GM19397 (cell line): ENCODE measurements at regions not wholly inside any gene's neighbourhood (a gene's known extent, or its start where the extent isn't known, plus 50 kb on each side); places are given as distances from the start of the nearest gene placed in this dataset.

Source experiments
- ATAC-seq: cut with Tn5 transposase; IDR thresholded peaks from one replicate; pipeline ENCODE4 v1.9.1; 2021; ENCODE audit warnings: mild to moderate bottlenecking, moderate library complexity; ENCODE audit not compliant: unreplicated experiment

DNA sequence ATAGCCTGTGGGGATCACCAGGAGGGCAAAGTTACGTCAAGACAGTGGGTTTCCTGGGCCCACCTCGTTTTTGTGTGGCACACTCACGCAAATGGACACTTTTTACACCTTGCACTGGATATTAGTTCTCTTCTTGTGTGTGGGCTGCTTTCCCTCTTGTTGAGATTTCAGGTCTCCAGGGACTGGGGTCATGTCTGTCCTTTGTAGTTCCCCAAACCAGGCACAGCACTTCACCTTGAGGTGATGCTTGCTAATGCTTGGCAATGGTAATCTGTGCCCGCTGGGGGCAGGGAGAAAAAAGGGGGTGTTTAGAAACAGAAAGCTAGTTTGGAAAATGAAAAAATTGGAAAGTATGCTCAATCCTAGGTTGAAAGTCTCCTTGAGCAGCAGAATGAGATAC lies 195.3 kb downstream of the PTEN start:
- no peak for ATAC-seq

DNA sequence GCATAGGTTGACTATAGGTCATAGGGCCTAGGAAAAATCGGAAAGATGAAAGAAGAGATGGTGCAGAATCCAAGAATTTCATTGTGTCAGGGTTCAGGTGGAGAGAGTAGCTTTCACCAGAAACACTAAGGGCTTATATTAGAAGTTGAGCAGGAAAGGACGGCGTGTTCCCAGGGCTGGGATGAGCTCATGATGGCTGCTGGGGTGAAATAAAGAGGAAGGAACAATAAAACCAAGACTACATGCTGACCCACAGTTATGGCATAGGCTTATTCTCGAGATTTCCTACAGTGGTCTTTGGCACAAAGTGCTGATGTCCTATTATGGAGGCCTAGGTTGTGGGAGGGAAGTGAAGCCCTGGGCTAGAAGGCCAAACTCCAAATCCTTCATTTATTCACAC lies 195.8 kb downstream of the PTEN start:
- no peak for ATAC-seq

DNA sequence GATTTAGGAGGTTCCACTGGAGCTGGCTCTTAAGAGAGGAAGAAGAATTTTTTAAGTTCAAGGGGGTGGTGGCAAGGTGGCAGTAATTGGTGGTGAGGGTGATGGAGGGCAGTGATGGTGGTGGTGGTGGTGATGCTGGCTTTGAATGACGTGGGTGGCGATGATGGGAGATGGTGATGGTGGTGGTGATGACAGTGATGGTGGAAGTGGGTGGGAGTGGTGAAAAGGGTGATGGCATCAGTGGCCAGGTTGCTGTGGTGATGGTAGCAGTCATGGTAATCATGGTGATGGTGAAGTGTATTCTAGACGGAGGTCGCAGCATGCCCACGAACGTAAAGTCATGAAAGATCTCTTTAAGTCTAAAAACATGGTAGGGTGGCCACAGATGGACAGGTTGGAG lies 197.3 kb downstream of the PTEN start:
- no peak for ATAC-seq

DNA sequence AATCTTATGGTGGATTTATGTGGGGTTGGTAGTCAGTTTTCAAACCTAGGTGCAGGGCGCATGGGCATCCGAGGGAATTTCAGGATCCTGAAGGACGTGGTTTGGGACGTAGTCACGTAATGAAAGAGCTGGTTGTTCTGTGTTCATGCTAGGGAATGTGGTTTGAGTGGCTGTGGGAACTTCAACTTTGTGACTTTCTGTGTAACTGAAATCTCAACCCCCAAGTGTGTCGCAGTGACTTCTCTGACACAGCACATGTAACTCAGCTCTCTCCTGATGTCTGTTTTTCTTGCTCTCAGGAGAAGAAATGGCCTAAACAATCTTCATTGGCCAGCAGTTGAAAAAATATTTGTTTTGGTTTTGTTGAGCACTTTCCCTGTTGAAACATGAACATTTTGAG lies 199.0 kb downstream of the PTEN start:
- no peak for ATAC-seq

DNA sequence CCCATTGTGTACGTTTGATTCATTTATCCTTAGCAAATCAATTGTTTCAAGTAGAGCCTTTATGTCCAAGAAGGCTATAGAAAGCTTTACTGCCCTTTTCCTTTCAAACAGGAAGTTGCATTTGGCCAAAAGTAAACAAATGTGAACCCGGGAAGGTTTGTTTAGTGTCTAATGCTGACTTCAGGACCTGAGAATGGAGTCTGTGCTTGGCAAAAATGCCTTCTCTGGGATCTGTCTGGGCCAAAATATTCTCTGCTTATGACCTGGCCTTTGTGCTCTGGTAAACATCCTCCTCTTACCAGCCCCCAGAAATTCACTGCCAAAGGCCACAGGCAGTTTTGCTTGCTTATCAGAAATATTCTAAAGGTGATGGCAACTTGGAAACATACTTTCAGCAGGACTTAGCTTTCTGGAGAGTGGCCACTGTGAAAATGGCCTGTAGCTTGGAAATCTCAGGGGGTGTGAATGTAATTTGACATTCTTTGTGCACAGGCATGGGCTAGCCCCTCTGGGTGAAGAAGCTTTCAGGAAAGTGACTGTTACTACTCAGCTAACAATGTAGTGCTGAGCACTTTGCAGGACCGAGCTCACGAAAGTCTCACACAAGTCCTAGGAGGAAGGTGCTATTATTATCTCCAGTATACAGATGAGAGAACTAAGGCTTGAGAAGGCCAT lies 199.5 kb downstream of the PTEN start:
- ATAC-seq = no peak

DNA sequence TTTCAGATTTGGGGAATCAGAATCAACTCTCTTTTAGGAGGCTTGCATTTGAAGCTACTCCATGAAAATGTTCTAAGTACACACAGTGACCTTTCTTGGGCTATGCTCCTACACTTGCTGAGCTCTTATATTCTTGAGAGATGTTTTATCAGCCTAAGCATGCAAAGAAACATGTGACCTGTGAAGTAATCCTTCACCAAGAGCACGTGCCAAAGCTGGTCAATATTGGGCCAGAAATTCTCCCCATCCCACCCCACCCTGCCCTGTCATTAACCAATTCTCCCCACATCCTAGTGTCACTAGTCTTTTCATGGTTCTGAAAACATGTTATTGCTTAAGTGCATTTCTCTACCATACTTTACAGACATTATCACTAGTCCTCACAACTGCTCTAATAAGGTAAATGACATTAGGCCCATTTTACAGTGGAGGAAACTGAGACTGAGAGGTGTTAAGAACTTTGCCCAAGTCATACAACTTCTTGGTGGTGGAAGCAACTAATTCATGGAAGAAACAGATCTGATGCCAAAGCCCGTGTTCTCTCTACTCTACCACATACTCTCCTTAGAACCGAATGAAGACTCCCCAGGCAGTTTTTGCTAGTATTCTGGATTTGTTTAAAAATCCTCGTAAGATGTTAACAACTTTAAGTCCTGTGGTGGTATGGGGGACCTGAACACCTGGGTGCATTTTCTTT lies 200.6 kb downstream of the PTEN start:
- no peak for ATAC-seq

DNA sequence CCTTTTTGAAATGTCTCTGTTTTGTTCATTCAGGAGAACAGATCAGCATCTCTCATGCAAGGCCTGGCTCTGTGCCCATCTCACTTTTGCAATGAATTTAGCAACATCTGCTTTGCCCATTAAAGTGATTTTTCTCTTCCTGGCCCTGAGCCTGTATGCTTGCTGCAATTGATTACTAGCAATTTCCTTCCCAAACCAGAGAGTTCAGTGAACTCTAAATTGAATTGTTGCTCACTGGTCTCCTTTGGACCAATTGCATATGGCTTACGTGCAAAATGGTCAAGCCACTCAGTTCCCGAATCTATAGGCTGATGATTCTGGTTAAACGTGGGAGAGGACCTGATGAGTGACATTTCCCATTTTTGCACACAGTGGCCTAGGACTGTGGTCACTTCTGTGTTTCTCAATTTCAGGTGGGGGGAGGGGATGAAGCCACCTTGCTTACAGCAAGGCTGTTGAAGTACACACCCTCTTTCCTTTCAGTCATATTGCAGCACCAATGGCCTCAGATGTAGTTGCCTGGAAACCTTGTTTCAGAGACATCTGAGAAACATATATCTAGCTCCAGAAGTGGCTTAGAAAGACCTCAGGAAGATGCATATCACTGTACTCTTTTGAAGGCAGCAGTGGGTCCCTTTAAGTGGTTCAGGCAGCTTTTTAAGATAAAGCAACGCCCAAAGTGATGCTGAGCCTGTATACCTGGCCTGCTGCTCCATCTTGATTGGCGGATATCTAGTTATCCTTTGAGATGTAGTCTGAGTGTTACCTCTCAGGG lies 201.4 kb downstream of the PTEN start:
- peak; percentile 46 for ATAC-seq

DNA sequence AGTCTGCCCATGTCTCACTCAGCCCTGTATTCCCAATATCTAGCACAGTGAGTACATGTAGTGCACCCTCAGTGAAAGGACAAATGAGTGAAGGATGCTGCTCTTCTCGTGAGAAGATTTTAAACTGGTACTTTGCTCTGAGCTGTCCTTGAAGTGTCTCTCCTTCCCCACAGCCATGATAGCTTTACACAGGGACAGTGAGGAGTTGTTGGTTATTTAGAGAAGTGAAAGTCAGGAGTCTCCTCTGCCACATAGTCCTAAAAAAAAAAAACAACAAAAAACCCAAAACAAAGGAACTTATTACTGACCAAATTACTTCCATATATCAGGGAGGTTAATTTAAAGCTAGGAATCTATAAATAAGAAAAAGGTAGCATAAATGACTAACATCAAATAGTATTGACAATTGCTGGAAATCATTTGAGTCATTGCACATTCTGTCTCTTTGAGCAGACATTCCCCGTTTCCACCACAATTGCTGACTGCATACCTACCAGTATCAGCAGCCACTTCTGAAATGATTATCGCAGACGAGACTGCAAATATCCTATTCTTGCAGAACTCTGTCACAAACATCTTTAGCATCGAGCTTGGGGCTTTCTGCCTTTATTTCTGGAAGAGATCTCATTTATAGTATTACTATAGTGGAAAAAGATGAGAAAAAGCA lies 202.1 kb downstream of the PTEN start:
- ATAC-seq = peak; percentile 0

DNA sequence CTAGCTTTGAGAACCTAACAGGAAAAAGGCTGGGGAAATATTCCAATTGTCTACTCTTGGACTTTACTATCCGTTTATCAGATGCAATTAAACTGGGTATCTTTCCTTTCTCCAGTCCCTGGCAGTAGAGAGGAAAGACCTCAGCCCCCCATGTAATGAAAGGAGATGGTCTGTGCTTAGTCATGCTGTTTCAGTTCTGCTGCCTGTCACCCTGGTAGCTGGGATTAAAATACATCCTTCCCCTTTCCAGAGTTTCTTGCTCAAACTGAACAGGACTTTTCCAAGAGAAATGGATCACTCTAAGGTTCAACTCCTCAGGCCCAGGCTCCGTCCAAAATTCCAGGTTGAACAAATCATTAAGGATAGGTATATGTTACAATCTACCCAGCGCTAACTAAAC lies 202.9 kb downstream of the PTEN start:
- no peak for ATAC-seq

DNA sequence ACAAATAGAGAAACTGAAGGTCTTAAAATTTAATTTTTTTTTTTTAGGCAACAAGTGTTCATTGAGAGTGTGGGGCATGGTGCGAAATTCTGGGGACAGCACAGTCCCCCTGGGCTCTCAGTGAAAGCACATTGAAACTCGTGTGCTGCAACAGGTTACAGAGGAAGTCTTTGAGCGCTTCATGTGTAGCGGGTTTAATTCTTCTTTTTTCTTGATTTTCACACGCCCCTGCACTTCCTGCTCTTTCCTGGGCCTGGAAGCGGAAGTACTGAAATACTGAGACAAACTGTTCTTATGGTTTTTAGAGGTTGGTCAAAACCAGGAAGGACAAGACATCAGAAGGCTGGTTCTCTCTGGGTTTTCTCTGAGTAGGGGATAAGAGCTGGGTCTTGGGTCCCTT lies 203.5 kb downstream of the PTEN start:
- ATAC-seq = no peak

DNA sequence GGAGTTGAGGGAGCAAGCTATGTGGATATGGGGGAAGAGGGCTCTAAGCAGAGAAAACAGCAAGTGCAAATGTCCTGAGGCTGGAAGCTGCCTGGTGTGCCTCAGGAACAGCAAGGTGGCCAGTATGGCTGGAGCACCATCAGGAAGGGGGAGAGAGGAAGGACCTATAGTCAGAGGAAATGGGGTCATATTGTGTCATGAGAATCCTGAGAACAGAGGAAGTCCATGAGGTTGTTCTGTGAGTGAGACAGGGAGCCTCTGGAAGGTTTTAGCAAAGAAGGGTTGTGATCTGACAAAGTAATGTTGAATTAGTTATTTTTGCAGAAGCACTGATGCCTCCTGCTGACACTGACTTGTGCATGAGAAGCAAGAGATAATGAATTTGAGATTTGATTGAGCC lies 204.3 kb downstream of the PTEN start:
- ATAC-seq = no peak

DNA sequence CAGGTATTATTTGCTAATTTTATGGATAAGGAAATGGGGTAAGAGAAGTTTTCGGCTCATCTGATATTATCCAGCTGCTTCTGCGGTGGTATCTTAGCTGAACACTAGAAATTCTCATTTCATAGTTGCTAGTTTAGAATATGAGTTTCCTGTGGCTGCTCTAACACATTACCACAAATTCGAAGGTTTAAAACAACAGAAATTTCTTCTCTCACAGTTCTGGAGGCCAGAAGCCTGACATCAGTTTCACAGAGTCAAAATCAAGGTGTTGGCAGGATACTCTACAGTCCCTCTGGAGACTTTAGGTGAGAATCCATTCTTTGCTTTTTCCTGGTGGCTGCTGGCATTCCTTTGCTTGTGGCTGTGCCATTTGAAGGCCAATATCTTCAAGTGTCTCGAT lies 205.9 kb downstream of the PTEN start:
- no peak for ATAC-seq

DNA sequence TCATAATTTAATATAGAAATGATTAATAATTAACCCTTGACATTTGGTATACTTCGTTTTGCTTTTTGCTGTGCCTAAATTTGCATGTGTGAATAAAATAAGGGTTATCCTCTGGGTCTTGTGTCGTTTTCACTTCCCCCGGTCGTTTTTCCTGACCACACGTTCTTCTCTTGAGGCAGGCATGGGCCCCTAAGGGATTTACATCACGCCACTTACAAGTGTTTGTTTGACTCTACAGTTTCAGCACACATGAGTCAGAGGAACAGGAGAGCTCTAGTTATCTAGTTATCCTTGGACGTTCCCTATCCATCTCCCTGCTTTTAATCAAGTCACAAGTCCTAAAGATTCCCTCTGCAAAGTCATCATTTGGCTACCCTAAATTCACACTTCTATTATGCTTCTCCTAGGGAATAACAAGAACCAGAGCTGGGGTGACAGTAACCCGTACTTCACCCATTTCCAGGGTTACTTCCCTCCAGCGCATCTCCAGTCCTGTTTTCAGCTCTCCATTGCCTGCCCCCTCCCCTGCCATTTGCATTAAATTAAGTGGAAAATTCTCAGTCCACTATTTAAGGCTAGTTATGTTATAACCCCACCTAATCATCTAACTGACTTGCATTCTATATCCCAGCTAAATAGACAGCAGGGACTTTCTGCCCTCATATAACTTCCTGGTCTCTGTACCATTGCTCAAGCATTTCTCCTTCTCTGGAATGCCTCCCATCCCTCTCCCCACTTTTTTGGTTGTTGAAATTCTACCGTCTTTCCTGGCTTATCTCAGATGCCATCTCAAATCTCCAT lies 206.9 kb downstream of the PTEN start:
- ATAC-seq = peak; percentile 51

DNA sequence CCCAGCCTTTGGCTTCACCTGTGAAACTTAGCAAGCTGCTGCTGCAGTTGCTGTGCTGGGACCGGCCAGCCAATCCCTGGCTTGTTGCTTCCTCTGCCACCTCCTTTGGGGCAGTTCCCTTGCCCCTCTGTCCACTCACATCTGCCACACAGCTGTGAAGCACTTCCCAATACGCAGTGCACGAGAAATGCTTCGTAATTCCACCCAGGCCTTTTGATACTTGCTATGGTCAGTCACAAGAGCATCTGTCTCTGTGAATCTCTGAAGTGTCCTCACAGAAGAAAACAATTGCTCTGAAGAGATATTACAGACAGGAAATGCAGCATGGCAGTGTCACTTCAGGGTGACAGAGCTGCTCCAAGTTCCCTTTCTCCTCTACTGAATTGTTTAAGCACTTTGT lies 208.5 kb downstream of the PTEN start:
- ATAC-seq = no peak

DNA sequence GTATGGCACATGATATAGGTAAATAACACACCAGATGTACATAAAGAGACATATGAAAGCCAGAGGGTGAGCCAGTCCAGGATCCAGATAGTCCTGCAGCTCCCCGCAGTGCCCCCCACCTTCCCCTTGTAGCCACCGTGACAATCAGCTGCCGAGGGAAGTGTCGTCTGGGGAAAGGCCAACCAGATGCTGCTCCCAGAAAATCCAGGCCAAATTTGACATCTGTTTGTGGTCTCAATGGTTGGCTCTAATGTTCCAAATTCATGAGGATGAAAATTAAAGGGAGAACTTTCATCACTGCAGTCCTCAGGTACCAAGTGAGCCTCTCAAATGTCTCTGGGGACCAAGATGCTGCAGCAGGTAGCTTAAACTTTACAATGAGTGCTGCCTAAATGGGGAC lies 210.3 kb downstream of the PTEN start:
- no peak for ATAC-seq

DNA sequence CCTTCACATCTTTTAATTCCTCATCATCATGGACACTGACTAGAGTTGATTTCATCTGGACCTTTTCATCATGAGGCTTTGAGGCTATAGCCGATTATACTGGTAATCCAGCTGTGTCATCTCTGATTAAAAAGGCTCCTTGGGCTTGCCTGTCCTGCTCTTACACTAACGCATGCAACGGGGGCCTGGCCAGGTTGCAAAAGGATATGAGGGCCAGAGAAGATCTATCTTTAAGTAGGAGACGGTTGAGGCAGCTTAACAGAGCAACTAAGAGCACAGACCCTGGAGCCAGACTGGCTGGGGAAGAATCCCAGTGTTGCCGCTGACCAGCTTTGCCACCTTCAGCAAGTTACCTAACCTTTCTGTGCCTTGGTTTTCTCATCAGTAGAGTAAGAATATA lies 211.5 kb downstream of the PTEN start:
- ATAC-seq = no peak

DNA sequence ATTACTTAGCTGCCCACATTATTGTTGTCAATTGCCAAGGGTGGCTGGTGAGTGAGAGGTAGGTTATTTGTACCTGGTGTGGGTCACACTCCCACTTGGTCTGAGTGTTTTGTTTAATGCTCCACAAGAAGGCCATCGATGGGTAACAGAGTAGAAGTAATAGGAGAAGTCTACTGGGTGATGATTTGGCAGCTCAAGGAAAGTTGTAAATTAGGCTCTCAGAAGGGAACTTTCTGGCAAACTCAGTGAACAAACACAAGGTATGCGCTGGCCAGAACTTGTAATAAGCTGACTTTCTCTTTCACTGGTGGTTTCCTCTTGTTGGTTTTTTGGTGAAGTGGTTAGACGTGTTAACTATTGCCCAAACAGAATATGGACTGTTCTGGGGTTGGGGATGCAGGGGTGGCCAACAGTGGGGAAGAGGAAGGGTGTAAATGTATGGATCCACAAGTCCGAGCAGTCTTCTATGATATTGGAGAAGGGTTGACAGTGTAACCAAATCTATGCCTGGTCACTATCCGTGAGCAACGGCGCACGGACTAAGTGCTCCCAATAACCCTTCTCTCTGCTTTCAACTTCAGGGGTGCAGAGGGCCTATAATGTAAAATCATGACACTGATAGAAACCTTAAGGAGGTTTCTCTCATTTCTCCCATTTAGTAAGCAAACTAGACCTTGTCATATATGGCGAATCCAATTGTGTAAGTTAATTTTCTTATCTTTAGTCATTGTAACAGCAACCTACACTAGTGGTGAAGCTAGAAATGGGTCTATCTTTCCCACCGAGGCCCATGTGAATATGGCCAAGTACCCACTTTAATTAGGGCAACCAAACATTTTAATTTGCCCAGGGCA lies 212.8 kb downstream of the PTEN start:
- ATAC-seq = peak; percentile 48

DNA sequence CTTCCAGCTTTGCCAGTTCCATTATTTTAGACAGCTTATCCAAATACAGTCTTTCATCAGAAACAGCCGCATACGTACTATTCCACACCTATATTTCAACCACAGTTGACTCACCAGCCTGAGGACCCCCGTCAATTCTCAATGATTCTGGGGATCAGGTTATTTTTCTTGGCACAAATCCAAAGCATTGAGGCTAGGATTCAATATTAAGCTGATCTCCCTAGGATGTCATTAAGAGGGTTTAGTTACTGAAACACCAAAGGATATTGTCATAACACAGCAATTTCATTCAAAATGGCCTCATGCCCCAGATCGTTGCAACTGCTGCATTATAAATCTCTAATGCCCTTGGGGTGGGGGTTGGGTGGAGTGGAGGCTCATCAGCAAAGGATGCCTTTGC lies 214.6 kb downstream of the PTEN start:
- no peak for ATAC-seq

DNA sequence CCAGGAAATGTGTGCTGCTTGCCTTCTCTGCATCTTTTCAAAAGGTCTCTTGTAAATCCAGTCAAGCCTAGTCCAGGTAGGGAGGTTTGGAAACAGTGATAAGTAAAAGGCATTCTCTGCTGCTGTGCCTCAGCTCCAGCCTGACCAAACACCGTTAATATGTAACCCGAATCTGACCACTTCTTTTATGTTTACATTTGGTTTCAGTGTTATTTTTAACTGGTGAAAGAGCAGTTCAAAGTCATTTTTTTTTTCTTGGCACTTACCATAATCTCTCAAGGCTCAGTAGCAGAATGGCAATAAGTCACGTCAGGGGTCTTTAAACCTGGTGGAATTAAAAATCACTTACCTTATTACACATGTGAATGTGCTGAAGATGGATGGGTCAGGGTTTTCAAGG lies 216.8 kb downstream of the PTEN start:
- no peak for ATAC-seq
